ENCODE measurements at regions not wholly inside any gene's neighbourhood (a gene's known extent, or its start where the extent isn't known, plus 50 kb on each side); places are given as distances from the start of the nearest gene placed in this dataset.
"Not testable (repeated sequence)": the region's sequence is repeated elsewhere in the genome, so short reads cannot be mapped to it uniquely, and the experiment has no call there.

DNA sequence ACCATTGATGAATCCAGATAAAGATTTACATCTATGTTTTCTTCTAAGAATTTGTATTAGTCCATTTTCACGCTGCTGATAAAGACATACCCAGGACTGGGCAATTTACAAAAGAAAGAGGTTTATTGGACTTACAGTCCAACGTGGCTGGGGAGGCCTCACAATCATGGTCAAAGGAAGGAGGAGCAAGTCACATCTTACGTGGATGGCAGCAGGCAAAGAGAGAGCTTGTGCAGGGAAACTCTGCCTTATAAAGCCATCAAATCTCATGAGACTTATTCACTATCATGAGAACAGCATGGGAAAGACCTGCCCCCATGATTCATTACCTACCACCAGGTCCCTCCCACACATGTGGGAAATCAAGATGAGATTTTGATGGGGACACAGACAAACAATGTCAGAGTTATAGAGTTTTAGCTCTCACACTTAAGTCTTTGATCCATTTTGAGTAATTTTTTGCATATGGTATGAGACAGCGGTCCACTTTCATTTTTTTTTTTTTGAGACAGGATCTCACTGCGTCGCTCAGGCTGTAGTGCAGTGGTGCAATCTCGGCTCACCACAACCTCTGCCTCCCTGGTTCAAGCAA, 53.5 kb upstream of the JADE2 start:
- not testable (repeated sequence) for DNase-seq (ENCODE audit: low spot score)

DNA sequence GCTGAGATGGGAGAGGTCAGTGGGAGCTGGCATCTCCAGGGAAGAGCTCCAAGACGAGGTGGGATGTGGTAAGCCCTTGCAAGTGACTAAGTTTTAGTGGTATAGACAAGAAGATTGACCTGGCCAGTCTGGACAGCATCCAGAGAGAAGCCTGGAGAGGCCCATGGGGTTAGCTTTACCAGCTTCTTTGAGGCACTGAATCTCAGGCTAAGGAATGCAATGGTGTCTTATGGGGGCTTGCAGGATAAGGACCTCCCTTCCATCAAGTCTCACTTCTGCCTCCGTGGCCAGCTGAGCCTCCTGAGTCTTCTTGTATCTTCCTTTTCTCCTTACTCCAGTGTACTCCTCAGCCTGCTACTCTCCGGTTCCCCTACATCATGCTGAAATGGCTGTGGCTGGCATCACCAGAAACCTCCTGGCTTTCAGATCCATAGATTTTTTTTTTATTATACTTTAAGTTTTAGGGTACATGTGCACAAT, 56.5 kb upstream of the JADE2 start:
- no peak for DNase-seq (ENCODE audit: low spot score)

DNA sequence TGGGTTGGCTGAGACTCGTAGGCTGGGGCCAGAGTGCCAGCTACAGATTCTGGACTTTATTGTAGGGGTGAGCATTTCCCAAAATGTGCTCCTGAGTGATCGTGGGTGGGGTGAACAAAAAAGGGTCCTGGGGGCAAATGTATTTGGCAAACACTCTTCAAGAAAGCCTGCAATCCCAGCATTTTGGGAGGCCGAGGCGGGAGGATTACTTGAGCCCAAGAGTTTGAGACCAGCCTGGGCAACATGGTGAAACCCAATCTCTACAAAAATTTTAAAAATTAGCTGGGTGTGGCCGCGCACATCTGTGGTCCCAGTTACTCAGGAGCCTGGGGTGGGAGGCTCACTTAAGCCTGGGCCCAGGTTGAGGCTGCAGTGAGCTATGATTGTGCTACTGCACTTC, 55.5 kb upstream of the CDKN2AIPNL start:
- DNase-seq (ENCODE audit: low spot score): no peak

DNA sequence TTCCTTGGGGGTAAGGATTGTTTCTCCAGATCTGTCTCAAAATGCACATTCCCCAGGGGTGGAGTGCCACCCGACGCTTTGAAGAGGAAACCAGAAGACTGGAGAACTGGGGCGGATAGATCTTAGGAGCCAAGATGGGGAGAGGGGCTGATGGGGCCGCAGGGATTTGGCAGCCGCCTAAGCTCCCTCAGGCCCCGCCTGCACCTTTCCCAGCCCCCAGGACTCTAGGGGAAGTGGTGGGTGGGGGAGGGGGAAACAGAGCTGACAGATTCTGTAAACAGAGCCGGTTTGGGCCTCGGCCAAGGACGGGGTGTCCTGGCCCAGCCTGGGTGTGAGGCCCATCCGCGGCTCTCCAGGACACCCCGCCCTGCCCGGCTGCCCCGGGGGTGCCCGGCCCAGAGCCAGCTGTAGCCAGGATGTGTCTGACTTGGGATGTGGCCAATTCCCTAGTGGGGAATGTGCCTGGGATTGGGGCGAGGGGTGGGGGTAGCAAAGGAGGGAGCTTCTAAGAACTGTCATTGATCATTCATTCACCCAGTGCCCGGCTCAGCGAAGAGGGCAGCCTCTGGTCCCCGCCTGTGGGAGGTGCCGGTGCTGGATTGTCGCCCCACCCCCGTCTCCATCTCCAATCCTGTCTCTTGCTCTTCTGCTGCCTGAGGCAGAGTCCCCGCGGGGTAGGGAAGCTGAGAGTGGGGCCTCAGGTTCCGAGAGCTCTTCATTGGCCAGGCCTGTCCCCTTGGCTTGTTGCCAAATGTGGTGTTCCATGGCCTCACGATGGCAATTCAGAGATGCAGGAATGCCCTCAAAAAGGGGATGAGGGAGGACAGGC, 54.8 kb upstream of the CDKN2AIPNL start:
- DNase-seq (ENCODE audit: low spot score): peak; percentile 74

DNA sequence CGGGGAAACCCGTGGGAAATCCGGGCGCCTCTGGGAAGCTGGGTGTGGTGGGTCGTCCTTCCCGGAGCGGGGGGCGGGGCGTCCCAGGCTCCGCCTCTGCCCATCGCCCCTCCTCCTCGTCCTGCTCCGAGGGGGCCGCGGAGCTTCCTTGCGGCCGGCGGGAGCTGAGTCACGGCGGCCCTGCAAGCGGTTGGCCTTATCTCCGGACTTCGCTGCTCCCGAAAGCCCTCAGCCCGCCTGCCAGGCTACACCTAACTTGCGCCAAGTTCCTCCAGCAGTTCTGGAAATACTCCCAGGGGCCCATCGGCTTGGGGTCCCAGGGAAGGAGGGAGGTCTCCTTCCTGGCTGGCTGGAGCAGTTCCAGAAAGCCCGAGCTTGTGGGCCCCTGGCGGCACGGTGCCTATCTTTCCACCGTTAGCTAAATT, 54.1 kb upstream of the CDKN2AIPNL start:
- peak; percentile 87 for DNase-seq (ENCODE audit: low spot score)

DNA sequence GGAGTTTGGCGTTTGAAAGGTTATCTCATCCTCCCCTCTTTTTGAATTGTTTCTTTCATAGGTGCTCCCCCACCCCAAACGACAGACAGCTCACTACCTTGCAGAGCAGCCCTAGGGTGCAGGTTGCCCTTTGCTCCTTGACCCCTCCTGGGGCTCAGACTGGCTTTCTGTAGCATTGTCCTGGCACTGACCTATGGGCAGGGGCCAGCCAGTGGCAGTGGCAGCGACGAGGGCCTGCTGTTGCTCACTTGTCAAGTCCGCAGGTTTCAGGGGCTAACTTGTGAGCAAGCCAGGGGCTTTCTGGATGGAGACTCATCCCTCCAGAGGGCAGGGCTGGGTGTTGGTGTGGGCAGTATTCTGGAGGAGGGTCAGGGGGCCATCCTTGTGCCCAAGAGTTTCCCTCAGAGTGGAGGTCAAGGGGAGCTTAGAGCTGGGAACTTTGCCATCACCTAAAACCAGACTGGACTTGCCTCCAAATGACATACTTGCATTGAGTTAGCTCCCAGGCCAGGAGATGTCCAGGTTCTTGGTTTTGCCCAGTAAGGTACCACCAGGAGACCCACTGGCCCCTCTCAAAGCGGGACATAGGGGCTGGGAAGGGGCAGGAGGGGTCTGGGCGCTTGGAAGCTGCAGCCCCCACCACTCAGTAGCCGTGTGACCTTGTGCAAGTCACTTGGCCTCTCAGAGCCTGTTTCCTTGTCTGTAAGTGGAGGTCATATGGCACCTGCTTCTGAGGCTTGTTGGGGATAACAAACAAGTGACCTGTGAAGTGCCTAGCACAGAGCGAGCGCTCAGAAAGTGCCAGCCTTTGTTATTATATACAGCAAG, 53.5 kb upstream of the CDKN2AIPNL start:
- no peak for DNase-seq (ENCODE audit: low spot score)

DNA sequence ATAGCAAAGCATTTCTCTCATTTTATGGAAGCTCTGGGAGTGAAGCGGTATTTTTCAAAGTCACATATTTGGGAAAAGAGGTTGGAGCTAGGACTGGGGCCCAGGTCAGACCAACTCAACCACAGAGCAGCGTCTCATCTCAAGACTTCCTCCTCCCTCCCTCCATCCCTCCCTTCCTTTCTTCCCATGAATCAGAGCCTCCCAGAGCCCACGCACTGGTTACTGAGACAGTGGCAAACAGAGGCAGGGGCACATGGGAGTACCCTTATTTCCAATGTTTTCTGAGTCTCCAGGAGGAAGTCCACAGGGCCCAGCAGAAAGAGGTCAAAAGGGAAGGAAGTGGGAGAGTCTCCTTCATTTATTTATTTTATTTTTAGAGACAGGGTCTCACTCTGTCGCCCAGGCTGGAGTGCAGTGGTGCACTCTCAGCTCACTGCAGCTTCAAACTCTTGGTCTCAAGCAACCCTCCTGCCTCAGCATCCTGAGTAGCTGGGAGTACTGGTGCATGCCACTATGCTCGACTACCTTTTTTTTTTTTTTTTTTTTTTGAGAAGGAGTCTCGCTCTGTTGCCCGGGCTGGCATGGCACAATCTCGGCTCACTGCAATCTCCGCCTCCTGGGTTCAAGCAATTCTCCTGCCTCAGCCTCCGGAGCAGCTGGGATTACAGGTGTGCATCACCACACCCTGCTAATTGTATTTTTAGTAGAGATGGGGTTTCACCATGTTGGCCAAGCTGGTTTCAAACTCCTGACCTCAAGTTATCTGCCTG, 52.5 kb upstream of the CDKN2AIPNL start:
- no peak for DNase-seq (ENCODE audit: low spot score)

DNA sequence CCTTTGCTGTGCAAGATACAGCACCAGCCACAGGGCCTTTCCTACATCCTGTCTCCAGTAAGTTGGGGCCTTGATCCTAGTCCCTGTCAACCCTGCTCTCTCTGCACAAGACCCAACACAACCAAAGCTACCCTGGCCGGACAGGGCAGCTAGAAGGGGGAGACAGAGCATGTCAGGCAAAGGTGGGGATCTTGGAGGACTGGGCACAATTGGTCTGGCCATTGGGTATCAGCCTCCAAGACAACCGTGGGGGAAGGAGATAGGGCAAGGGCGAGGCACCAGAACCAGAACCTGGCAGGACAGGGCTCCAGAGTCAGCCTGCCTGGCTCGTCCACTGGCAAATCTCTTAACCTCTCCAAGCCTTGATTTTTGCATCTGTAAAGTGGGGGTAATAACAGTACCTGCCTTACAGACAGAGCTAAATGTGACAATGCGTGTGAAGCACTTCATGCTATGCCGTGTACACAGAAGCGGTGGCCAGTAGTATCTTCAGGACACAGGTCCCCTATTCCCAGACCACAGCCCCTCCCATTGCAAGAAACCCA, 51.6 kb upstream of the CDKN2AIPNL start:
- DNase-seq (ENCODE audit: low spot score): no peak

DNA sequence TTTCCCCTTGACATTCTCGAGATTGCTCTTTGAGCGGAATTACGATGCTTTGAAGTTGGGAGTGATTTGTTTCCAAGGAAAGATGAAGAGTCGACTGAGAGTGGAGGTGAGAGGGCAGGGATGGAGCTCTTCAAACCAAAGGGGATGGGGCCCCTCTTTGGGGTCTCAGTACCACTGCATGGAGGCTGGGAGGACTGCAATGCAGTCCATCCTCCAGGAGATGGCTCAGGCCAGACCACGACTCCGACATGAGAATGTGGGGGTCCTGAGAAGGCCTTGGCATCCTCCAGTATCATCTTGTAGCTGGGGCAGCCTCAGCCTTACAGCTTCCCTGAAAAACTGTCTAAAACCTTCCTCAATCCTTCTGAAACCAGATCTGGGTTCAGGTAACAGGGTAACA, 51.1 kb upstream of the CDKN2AIPNL start:
- no peak for DNase-seq (ENCODE audit: low spot score)

DNA sequence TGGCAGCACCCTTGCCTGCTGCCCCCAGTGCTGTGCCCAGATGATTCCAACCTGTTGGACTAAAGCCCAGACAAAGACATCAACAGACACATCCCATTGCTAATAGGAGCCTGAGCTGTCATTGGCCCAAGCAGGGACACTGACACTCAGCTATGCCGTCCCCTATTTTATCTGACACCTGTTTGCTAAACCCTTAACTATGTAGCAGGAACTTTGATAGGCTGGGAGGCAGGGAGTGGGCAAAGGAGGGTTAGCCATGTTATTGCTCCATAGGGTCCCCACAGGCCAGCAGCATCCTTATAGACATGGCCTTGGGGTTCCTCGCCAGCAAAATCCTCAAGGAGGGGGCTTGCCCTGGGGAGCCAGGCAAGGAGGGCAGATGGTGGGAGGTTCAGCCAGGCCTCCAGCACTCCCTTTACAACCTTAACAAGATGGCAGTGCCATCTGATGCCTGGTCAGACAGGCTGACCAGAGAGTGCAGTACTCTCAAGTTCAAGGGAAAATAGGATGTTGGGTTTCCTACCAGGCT, 50.4 kb upstream of the CDKN2AIPNL start:
- no peak for DNase-seq (ENCODE audit: low spot score)

All from HT-29 (cell line).